Nephron progenitor cell (in vitro differentiated cells): ENCODE measurements at regions not wholly inside any gene's neighbourhood (a gene's known extent, or its start where the extent isn't known, plus 50 kb on each side); places are given as distances from the start of the nearest gene placed in this dataset.

Experiments used
- DNase-seq: peaks from one replicate; pipeline ENCODE4 v3.0.0; 2021
- H3K27ac Mint-ChIP-seq: 2 replicates; pipeline ENCODE4 v1.8.0; 2021; ENCODE audit warnings: mild to moderate bottlenecking, moderate library complexity, mixed read lengths
- H3K27me3 Mint-ChIP-seq: 2 replicates; pipeline ENCODE4 v1.8.0; 2021; ENCODE audit warnings: mild to moderate bottlenecking, low read depth, mixed read lengths; ENCODE audit not compliant: poor library complexity
- H3K36me3 Mint-ChIP-seq: 2 replicates; pipeline ENCODE4 v1.8.0; 2021; ENCODE audit warnings: low read depth, mixed read lengths
- H3K4me1 Mint-ChIP-seq: 2 replicates; pipeline ENCODE4 v1.8.0; 2021; ENCODE audit warnings: mixed read lengths
- H3K4me3 Mint-ChIP-seq: 2 replicates; pipeline ENCODE4 v1.8.0; 2021; ENCODE audit warnings: mild to moderate bottlenecking, moderate library complexity, mixed read lengths
- H3K9me3 Mint-ChIP-seq: 2 replicates; pipeline ENCODE4 v1.8.0; 2021; ENCODE audit warnings: mild to moderate bottlenecking, moderate library complexity, mixed read lengths
- TF ChIP-seq, protein P1 (sequence below): fragments of 200-600 bp; sonication (generic); IDR thresholded peaks from 2 replicates; pipeline ENCODE4 v1.5.0; 2021; ENCODE audit warnings: antibody characterized with exemption

- Mint-ChIP-seq H3K27ac (no peak overlapping the region), H3K27me3 (peaks cover 7% of the 10 kb centered on the region)
- DNase-seq = no peak
Observed at GRCh38 chr2:106314444-106314843, 120.3 kb upstream of the UXS1 start.

DNA sequence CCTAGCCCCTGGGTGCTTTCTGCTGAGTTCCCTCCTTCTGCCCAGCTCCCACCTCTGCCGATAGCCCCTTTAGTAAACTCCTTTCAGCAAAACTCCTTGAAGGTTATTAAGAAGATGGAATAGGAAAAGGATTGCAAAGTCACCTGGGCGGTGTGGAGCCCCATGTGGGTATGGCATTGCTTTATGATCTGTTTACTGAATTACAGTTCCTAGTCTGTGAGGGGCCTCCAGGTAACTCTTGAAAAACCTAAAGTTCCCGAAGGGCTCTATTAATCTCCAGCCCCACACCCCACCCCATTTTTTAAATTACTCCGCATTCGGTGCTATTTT is 116.9 kb upstream of the UXS1 start:
- Mint-ChIP-seq H3K4me1 (peaks cover 6% of the 10 kb centered on the region), H3K9me3 (no peaks in the 10 kb centered on the region), H3K27ac (no peak overlapping the region), H3K4me3 (no peak overlapping the region), H3K27me3 (peaks cover 13% of the 10 kb centered on the region), H3K36me3 (no peaks in the 10 kb centered on the region)
- TF ChIP-seq, protein P1, sequence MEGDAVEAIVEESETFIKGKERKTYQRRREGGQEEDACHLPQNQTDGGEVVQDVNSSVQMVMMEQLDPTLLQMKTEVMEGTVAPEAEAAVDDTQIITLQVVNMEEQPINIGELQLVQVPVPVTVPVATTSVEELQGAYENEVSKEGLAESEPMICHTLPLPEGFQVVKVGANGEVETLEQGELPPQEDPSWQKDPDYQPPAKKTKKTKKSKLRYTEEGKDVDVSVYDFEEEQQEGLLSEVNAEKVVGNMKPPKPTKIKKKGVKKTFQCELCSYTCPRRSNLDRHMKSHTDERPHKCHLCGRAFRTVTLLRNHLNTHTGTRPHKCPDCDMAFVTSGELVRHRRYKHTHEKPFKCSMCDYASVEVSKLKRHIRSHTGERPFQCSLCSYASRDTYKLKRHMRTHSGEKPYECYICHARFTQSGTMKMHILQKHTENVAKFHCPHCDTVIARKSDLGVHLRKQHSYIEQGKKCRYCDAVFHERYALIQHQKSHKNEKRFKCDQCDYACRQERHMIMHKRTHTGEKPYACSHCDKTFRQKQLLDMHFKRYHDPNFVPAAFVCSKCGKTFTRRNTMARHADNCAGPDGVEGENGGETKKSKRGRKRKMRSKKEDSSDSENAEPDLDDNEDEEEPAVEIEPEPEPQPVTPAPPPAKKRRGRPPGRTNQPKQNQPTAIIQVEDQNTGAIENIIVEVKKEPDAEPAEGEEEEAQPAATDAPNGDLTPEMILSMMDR = no peak
- no peak for DNase-seq

More at GRCh38 chr2:106314444-106314843, 120.3 kb upstream of the UXS1 start:
- Mint-ChIP-seq H3K4me1 (peaks cover 6% of the 10 kb centered on the region), H3K36me3 (no peaks in the 10 kb centered on the region), H3K9me3 (no peaks in the 10 kb centered on the region), H3K4me3 (no peak overlapping the region)
- TF ChIP-seq, protein P1 = no peak

GRCh38 chr2:106307860-106308259 is 113.8 kb upstream of the UXS1 start:
- peaks cover 6% of the 10 kb centered on the region for H3K4me1 Mint-ChIP-seq
- TF ChIP-seq, protein P1 = no peak
- no peak for DNase-seq
- H3K27ac Mint-ChIP-seq = no peak overlapping the region
- H3K36me3 Mint-ChIP-seq = no peaks in the 10 kb centered on the region
- H3K9me3 Mint-ChIP-seq = peaks cover 10% of the 10 kb centered on the region
- no peak overlapping the region for H3K4me3 Mint-ChIP-seq
- H3K27me3 Mint-ChIP-seq = peaks cover 7% of the 10 kb centered on the region

DNA sequence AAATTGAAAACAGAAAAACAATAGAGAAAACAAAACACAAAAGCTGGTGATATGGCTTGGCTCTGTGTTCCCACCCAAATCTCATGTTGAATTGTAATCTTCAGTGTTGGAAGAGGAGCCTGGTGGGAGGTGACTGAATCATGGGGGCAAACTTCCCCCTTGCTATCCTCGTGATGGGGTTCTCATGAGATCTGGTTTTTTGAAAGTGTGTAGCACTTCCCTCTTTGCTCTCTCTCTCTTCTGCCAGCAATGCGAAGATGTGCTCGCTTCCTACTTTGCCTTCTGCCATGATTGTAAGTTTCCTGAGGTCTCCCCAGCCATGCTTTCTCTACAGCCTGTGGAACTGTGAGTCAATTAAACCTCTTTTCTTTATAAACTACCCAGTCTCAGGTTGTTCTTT is 112.3 kb upstream of the UXS1 start:
- H3K4me3 Mint-ChIP-seq = no peak overlapping the region
- no peak for DNase-seq
- H3K27ac Mint-ChIP-seq = no peak overlapping the region
- peaks cover 16% of the 10 kb centered on the region for H3K9me3 Mint-ChIP-seq
- H3K36me3 Mint-ChIP-seq = no peaks in the 10 kb centered on the region
- TF ChIP-seq, protein P1 = no peak
- H3K4me1 Mint-ChIP-seq = peaks cover 6% of the 10 kb centered on the region
- peaks cover 7% of the 10 kb centered on the region for H3K27me3 Mint-ChIP-seq

- H3K36me3 Mint-ChIP-seq = no peaks in the 10 kb centered on the region
- peaks cover 7% of the 10 kb centered on the region for H3K27me3 Mint-ChIP-seq
- no peak for DNase-seq
- peaks cover 16% of the 10 kb centered on the region for H3K9me3 Mint-ChIP-seq
- no peak overlapping the region for H3K4me3 Mint-ChIP-seq
- H3K27ac Mint-ChIP-seq = no peak overlapping the region
- H3K4me1 Mint-ChIP-seq = no peaks in the 10 kb centered on the region
- TF ChIP-seq, protein P1 = no peak
Observed at GRCh38 chr2:106304612-106305184, 110.6 kb upstream of the UXS1 start.

- peaks cover 3% of the 10 kb centered on the region for H3K36me3 Mint-ChIP-seq
- DNase-seq = no peak
- TF ChIP-seq, protein P1 = no peak
- H3K9me3 Mint-ChIP-seq = peaks cover 19% of the 10 kb centered on the region
- H3K27me3 Mint-ChIP-seq = no peaks in the 10 kb centered on the region
- no peak overlapping the region for H3K4me3 Mint-ChIP-seq
- no peaks in the 10 kb centered on the region for H3K4me1 Mint-ChIP-seq
- H3K27ac Mint-ChIP-seq = no peak overlapping the region
Observed at GRCh38 chr2:106299696-106300095, 105.6 kb upstream of the UXS1 start.
